IPS-18c (cell line): ENCODE measurements at regions not wholly inside any gene's neighbourhood (a gene's known extent, or its start where the extent isn't known, plus 50 kb on each side); places are given as distances from the start of the nearest gene placed in this dataset.
"Not testable (repeated sequence)": the region's sequence is repeated elsewhere in the genome, so short reads cannot be mapped to it uniquely, and the experiment has no call there.

Experiments used
- H3K4me3 ChIP-seq: 2 replicates; pipeline ENCODE4 v1.7.0; 2013; ENCODE audit warnings: low read depth, mild to moderate bottlenecking, low read length, moderate library complexity; ENCODE audit not compliant: insufficient read depth
- H3K9me3 ChIP-seq: one replicate; pipeline ENCODE4 v1.6.1; 2013; ENCODE audit warnings: mild to moderate bottlenecking, low read length, moderate library complexity; ENCODE audit not compliant: control insufficient read depth, insufficient read depth

- Histone ChIP-seq H3K9me3 (no peaks in the 10 kb centered on the region), H3K4me3 (no peak overlapping the region)
Observed at GRCh38 chr4:30028826-30029225, 691.3 kb upstream of the PCDH7 start.

DNA sequence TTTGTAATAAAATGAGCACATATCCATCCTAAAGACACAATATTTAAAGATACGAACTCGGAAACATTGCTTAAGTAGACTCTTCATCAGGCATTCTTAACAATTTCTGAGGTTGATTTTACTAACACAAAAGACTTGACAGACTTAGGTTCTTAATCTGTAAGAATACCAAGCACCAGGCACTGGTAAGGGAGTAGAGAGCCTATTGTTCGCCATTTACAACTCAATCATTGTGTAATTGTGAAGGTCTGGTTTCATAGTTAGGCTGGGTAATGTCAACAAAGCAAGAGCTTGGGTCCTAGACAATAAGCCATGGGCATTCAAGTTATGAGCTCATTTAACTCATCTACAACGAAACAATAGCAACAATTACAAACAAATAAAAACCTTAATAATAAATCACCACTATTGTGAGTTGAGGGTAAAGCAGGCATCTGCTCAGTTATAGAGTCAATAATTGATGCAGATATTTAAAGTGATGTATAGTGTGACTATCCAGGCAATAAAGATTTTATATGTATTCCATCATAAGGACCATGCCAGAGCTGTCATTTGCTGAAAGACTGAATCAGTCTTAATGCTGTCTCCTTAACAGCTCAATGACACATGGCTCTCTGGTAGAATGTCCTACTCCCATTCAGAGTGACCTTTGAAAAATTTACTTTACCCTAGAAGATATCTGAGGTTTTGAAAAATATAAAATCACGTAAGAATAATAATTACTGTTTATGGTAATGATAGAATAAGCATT lies 664.0 kb upstream of the PCDH7 start:
- H3K4me3 ChIP-seq: no peak overlapping the region
- no peaks in the 10 kb centered on the region for H3K9me3 ChIP-seq

DNA sequence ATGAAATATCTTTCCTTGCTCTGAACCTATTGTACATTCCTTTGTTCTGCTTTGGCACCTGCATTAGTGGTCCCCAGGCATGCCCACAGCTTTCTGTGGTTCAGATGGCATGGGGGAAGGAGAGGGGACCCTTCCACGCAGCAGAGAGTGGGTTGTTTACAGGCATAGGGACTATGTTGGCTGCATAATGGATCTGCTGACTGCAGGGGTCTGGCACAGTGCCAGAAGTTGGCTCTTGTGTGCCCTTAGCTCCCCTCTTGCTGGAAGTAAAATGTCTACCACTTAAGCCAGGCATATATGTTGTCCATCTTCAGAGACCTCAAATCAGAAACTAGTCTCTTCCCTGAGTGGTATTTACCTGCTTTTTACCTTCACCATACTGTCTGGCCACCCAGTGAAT lies 651.9 kb upstream of the PCDH7 start:
- H3K4me3 ChIP-seq: no peak overlapping the region
- no peaks in the 10 kb centered on the region for H3K9me3 ChIP-seq

DNA sequence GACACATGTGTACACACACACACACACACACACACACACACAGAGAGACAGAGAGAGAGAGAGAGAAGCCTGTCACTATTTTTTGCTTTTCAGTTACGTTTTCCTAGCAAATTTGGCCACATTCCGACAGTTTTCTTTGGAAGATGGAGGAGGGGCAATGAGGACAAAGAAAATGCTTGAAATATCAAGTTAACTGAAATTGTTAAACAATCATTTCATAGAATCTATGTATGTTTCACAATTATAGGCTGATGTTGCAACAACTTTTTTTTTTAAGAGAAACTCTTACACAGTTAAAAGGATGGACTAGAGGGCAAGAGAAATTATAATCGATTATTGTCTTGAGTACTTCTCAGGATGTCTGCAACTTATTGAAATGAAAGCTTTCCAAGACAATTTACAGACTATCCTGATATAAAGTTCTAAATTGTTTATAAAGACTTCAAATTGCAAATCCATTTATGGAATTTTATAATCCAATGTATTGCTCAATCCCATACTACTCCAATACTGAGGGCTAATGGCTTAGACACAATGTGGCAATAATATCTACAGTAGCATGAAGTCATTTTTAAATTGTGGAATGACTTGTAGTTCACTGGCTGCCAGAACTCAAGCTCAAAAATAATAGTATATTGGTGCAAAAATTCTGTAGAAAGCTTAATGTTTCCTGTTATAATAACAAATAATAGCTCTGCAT lies 647.0 kb upstream of the PCDH7 start:
- H3K9me3 ChIP-seq: no peaks in the 10 kb centered on the region
- H3K4me3 ChIP-seq: no peak overlapping the region

GRCh38 chr4:30092420-30093128 lies 627.6 kb upstream of the PCDH7 start:
- H3K4me3 ChIP-seq, H3K9me3 ChIP-seq: not testable (repeated sequence)

DNA sequence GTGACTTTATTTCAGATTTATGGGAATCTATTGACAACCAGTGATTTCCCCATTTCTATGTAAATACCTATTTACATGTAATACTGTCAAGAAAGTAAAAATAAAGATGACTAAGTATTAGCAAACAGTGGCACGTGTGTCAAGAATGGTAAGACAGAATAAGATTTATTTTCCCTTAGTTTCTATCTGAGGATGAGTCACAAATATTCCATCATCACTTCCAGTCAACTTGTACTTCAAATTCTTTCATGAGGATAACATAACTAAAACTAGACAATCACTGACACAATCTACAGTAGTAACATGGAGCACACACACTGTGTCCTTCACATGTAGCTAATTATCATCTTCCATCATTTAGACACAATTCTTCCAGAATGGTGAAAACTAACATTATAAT lies 625.3 kb upstream of the PCDH7 start:
- peaks cover 5% of the 10 kb centered on the region for H3K9me3 ChIP-seq
- H3K4me3 ChIP-seq: no peak overlapping the region

- H3K9me3 ChIP-seq: no peaks in the 10 kb centered on the region
- H3K4me3 ChIP-seq: no peak overlapping the region
Observed at GRCh38 chr4:30103455-30103854, 616.7 kb upstream of the PCDH7 start.

DNA sequence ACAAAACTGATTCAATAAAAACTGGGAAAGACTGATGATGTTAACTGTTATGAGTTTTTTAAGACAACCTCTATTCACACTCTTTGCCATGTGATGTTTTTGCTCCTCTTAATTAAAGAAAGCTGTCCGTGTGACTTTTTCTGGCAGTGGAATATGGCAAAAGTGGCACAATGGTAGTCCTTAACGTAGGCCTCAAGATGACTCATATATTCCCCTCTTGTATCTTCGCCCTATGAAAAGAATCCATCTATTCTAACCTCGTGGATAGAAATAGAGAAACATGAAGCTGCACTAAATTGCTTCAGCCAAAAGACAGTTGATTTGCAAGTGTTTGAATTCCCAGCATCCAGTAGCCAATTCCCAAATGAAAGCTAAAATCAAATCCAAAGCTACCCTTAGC lies 603.8 kb upstream of the PCDH7 start:
- Histone ChIP-seq H3K4me3 (no peak overlapping the region), H3K9me3 (no peaks in the 10 kb centered on the region)

GRCh38 chr4:30117433-30117832 lies 602.7 kb upstream of the PCDH7 start:
- Histone ChIP-seq H3K4me3 (no peak overlapping the region), H3K9me3 (no peaks in the 10 kb centered on the region)

GRCh38 chr4:30122711-30123110 lies 597.5 kb upstream of the PCDH7 start:
- no peaks in the 10 kb centered on the region for H3K9me3 ChIP-seq
- H3K4me3 ChIP-seq: no peak overlapping the region

- not testable (repeated sequence) for H3K4me3 ChIP-seq, H3K9me3 ChIP-seq
Observed at GRCh38 chr4:30124621-30125020, 595.5 kb upstream of the PCDH7 start.

- Histone ChIP-seq H3K9me3 (no peaks in the 10 kb centered on the region), H3K4me3 (no peak overlapping the region)
Observed at GRCh38 chr4:30125868-30126267, 594.3 kb upstream of the PCDH7 start.

DNA sequence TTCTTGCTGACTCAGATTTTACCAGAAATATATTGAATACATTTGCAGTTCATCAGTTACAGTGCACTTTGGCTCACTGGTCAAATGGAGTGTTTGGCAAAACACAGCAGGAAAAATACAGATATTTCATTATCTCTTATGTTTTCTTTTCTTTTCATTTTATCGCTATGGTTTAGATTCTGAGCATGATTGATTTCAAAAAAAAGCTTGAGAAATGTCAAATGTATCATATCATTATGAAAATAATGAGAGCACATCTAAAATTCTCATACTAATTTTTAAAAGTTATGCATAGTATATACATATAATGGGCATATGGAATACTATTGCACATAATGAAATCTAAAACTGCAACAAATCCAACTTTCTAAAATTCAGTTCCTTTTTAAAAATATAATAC lies 593.8 kb upstream of the PCDH7 start:
- H3K9me3 ChIP-seq: no peaks in the 10 kb centered on the region
- no peak overlapping the region for H3K4me3 ChIP-seq

GRCh38 chr4:30148828-30149227 lies 571.3 kb upstream of the PCDH7 start:
- not testable (repeated sequence) for H3K4me3 ChIP-seq, H3K9me3 ChIP-seq

GRCh38 chr4:30149539-30149938 lies 570.6 kb upstream of the PCDH7 start:
- not testable (repeated sequence) for H3K9me3 ChIP-seq, H3K4me3 ChIP-seq

GRCh38 chr4:30153427-30153826 lies 566.7 kb upstream of the PCDH7 start:
- H3K4me3 ChIP-seq: no peak overlapping the region
- no peaks in the 10 kb centered on the region for H3K9me3 ChIP-seq

- Histone ChIP-seq H3K4me3 (no peak overlapping the region), H3K9me3 (no peaks in the 10 kb centered on the region)
Observed at GRCh38 chr4:30160140-30160539, 560.0 kb upstream of the PCDH7 start.

GRCh38 chr4:30172416-30172815 lies 547.8 kb upstream of the PCDH7 start:
- H3K9me3 ChIP-seq: no peaks in the 10 kb centered on the region

More at GRCh38 chr4:30172416-30172815, 547.8 kb upstream of the PCDH7 start:
- no peak overlapping the region for H3K4me3 ChIP-seq
